SK-N-SH treated with all-trans-retinoic acid at 6 μM for 48 hours (cell line): ENCODE measurements at regions not wholly inside any gene's neighbourhood (a gene's known extent, or its start where the extent isn't known, plus 50 kb on each side); places are given as distances from the start of the nearest gene placed in this dataset.

Experiments
- ATAC-seq: fragments of 200-7000 bp; cut with Tn5 transposase; 3 replicates; pipeline ENCODE4 v1.9.1; 2020; ENCODE audit warnings: mild to moderate bottlenecking, moderate library complexity
- ARNTL ChIP-seq: fragments of 450-650 bp; formaldehyde crosslinking; IDR thresholded peaks from 2 replicates; pipeline ENCODE4 v1.5.0; 2020; ENCODE audit warnings: low read depth, mild to moderate bottlenecking, moderate library complexity, borderline replicate concordance
- BACH2 ChIP-seq: fragments of 250-450 bp; sonication (Bioruptor Pico); IDR thresholded peaks from 2 replicates; pipeline ENCODE4 v1.9.0; 2021; ENCODE audit warnings: mild to moderate bottlenecking, borderline replicate concordance
- CREB5 ChIP-seq: fragments of 250-450 bp; sonication (Bioruptor Pico); IDR thresholded peaks from 2 replicates; pipeline ENCODE4 v1.5.1; 2020; ENCODE audit warnings: low read depth, mild to moderate bottlenecking, moderate library complexity
- CSDC2 ChIP-seq: fragments of 250-450 bp; sonication (Bioruptor Pico); IDR thresholded peaks from 2 replicates; pipeline ENCODE4 v1.5.0; 2020; ENCODE audit warnings: mild to moderate bottlenecking, moderate library complexity
- CSRNP3 ChIP-seq: fragments of 250-450 bp; sonication (Bioruptor Pico); IDR thresholded peaks from 2 replicates; pipeline ENCODE4 v1.5.1; 2021; ENCODE audit warnings: mild to moderate bottlenecking, moderate library complexity
- ESRRG ChIP-seq: fragments of 250-450 bp; sonication (Bioruptor Pico); IDR thresholded peaks from 2 replicates; pipeline ENCODE4 v1.6.1; 2021; ENCODE audit warnings: mild to moderate bottlenecking
- GLIS3 ChIP-seq: fragments of 250-450 bp; sonication (Bioruptor Pico); IDR thresholded peaks from 2 replicates; pipeline ENCODE4 v1.5.0; 2020; ENCODE audit warnings: mild to moderate bottlenecking, moderate library complexity
- ISL1 ChIP-seq: fragments of 250-450 bp; sonication (Bioruptor Pico); IDR thresholded peaks from 2 replicates; pipeline ENCODE4 v2.1.2; 2022; ENCODE audit warnings: mild to moderate bottlenecking, moderate library complexity
- OSR1 ChIP-seq: fragments of 250-450 bp; sonication (Bioruptor Pico); IDR thresholded peaks from 2 replicates; pipeline ENCODE4 v1.8.0; 2022; ENCODE audit warnings: moderate library complexity, mild to moderate bottlenecking, inconsistent platforms
- PATZ1 ChIP-seq: fragments of 250-450 bp; sonication (Bioruptor Pico); IDR thresholded peaks from 2 replicates; pipeline ENCODE4 v1.8.0; 2020; ENCODE audit warnings: mild to moderate bottlenecking, moderate library complexity, borderline replicate concordance
- PPARA ChIP-seq: fragments of 250-450 bp; sonication (Bioruptor Pico); IDR thresholded peaks from 2 replicates; pipeline ENCODE4 v1.5.0; 2020; ENCODE audit warnings: mild to moderate bottlenecking, borderline replicate concordance
- RARB ChIP-seq: fragments of 250-450 bp; sonication (Bioruptor Pico); IDR thresholded peaks from 2 replicates; pipeline ENCODE4 v1.8.0; 2021; ENCODE audit warnings: mild to moderate bottlenecking, moderate library complexity
- SNAI2 ChIP-seq: fragments of 250-450 bp; sonication (Bioruptor Pico); IDR thresholded peaks from 2 replicates; pipeline ENCODE4 v1.5.0; 2020; ENCODE audit warnings: mild to moderate bottlenecking, moderate library complexity
- TCF4 ChIP-seq: fragments of 250-450 bp; sonication (Bioruptor Pico); IDR thresholded peaks from 2 replicates; pipeline ENCODE4 v1.8.0; 2021; ENCODE audit warnings: mild to moderate bottlenecking, moderate library complexity, borderline replicate concordance
- TOX ChIP-seq: fragments of 250-450 bp; sonication (Bioruptor Pico); IDR thresholded peaks from 2 replicates; pipeline ENCODE4 v1.8.0; 2021; ENCODE audit warnings: mild to moderate bottlenecking, moderate library complexity, borderline replicate concordance
- TSHZ2 ChIP-seq: fragments of 250-450 bp; sonication (Bioruptor Pico); IDR thresholded peaks from 2 replicates; pipeline ENCODE4 v1.5.0; 2020; ENCODE audit warnings: mild to moderate bottlenecking, moderate library complexity
- ZC3H10 ChIP-seq: fragments of 250-450 bp; sonication (Bioruptor Pico); IDR thresholded peaks from 2 replicates; pipeline ENCODE4 v1.5.1; 2021; ENCODE audit warnings: mild to moderate bottlenecking, moderate library complexity
- ZFP3 ChIP-seq: fragments of 250-450 bp; sonication (Bioruptor Pico); IDR thresholded peaks from 2 replicates; pipeline ENCODE4 v1.5.0; 2020; ENCODE audit warnings: mild to moderate bottlenecking, moderate library complexity
- ZFP30 ChIP-seq: fragments of 450-650 bp; formaldehyde crosslinking; IDR thresholded peaks from 2 replicates; pipeline ENCODE4 v1.5.0; 2022; ENCODE audit warnings: mild to moderate bottlenecking, moderate library complexity
- ZNF565 ChIP-seq: fragments of 450-650 bp; formaldehyde crosslinking; conservative IDR thresholded peaks from 2 replicates; pipeline ENCODE4 v1.5.0; 2020; ENCODE audit warnings: low read depth, mild to moderate bottlenecking, moderate library complexity
- ZNF70 ChIP-seq: fragments of 450-650 bp; formaldehyde crosslinking; IDR thresholded peaks from 2 replicates; pipeline ENCODE4 v1.5.0; 2020; ENCODE audit warnings: mild to moderate bottlenecking, moderate library complexity
- ZNF8 ChIP-seq: fragments of 450-650 bp; formaldehyde crosslinking; IDR thresholded peaks from 2 replicates; pipeline ENCODE4 v1.5.0; 2020; ENCODE audit warnings: mild to moderate bottlenecking, moderate library complexity

GRCh38 chr3:168714609-168715240 lies 619.0 kb upstream of the GOLIM4 start:
- ATAC-seq, result no peak
- TF ChIP-seq ZNF565 (CRISPR knock-in tag), result no peak

GRCh38 chr3:168709073-168709472 lies 613.3 kb upstream of the GOLIM4 start:
- ATAC-seq, result no peak
- TF ChIP-seq CSDC2, result no peak
- no peak for TF ChIP-seq CSRNP3 (CRISPR knock-in tag)
- TF ChIP-seq ZNF565 (CRISPR knock-in tag), result no peak
- no peak for TF ChIP-seq ZNF70 (CRISPR knock-in tag)
- no peak for TF ChIP-seq PATZ1 (CRISPR knock-in tag)
- no peak for TF ChIP-seq TCF4 (CRISPR knock-in tag)
- TF ChIP-seq ZC3H10 (CRISPR knock-in tag), result no peak
- TF ChIP-seq BACH2 (CRISPR knock-in tag), result no peak
- TF ChIP-seq ZFP30, result no peak
- TF ChIP-seq PPARA, result no peak
- TF ChIP-seq TOX (CRISPR knock-in tag), result no peak
- TF ChIP-seq OSR1 (CRISPR knock-in tag), result no peak
- TF ChIP-seq ESRRG (CRISPR knock-in tag), result no peak

- no peak for ATAC-seq
- no peak for TF ChIP-seq TCF4 (CRISPR knock-in tag)
- TF ChIP-seq ZFP30, result no peak
- TF ChIP-seq ZNF565 (CRISPR knock-in tag), result no peak
- TF ChIP-seq SNAI2 (CRISPR knock-in tag), result no peak
- TF ChIP-seq ZFP3 (CRISPR knock-in tag), result no peak
- no peak for TF ChIP-seq PPARA
- no peak for TF ChIP-seq TOX (CRISPR knock-in tag)
- no peak for TF ChIP-seq ZNF8 (CRISPR knock-in tag)
- TF ChIP-seq ESRRG (CRISPR knock-in tag), result no peak
- TF ChIP-seq TSHZ2 (CRISPR knock-in tag), result no peak
Measured at GRCh38 chr3:168707900-168708299, 612.2 kb upstream of the GOLIM4 start.

- ATAC-seq, result peak; percentile 51; the same call in 2 of the 3 replicates
- TF ChIP-seq ISL1 (CRISPR knock-in tag) (peak; percentile 90), TCF4 (CRISPR knock-in tag) (peak; percentile 68), ARNTL (no peak), RARB (CRISPR knock-in tag) (no peak), ZNF8 (CRISPR knock-in tag) (no peak), ZNF70 (CRISPR knock-in tag) (no peak), BACH2 (CRISPR knock-in tag) (no peak), CSDC2 (no peak), PATZ1 (CRISPR knock-in tag) (no peak), OSR1 (CRISPR knock-in tag) (no peak), SNAI2 (CRISPR knock-in tag) (no peak), ESRRG (CRISPR knock-in tag) (no peak), GLIS3 (CRISPR knock-in tag) (no peak), TSHZ2 (CRISPR knock-in tag) (peak; percentile 66; the same call in 1 of the 2 replicates), ZC3H10 (CRISPR knock-in tag) (0 out of 2 replicates have a peak, but pooled peaks have one; percentile 57), TOX (CRISPR knock-in tag) (no peak), ZFP3 (CRISPR knock-in tag) (no peak), PPARA (no peak), CREB5 (CRISPR knock-in tag) (no peak)
Measured at GRCh38 chr3:168705412-168705811, 609.7 kb upstream of the GOLIM4 start.
